ENCODE measurements at regions not wholly inside any gene's neighbourhood (a gene's known extent, or its start where the extent isn't known, plus 50 kb on each side); places are given as distances from the start of the nearest gene placed in this dataset.

GRCh38 chr16:6932871-6933385, 399.7 kb upstream of the RBFOX1 start:
- no peak for DNase-seq (ENCODE audit: low read depth)

- DNase-seq (ENCODE audit: low read depth): no peak
Measured at GRCh38 chr16:6929868-6930267, 402.8 kb upstream of the RBFOX1 start.

- no peak for DNase-seq (ENCODE audit: low read depth)
Measured at GRCh38 chr16:6926762-6927161, 405.9 kb upstream of the RBFOX1 start.

- DNase-seq (ENCODE audit: low read depth): no peak
Measured at GRCh38 chr16:6926341-6926740, 406.3 kb upstream of the RBFOX1 start.

DNA sequence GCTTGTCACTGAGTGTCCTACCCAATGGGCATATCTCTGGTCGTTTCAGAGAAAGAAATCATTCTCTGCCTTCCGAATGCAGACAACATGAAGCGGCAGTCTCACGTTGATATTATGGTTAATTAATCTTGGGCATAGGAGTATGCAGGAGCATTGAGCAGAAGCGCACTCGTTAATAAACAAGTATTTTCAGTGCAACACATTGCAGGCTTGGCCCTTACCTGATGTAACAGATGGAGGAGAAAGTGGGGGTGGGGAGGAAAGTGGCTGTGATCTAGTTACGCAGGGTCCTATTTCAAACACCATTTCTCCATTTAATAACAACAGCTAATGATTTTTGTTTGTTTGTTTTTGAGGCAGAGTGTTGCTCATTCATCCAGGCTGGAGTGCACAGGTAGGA, 414.0 kb upstream of the RBFOX1 start:
- no peak for DNase-seq (ENCODE audit: low read depth)

GRCh38 chr16:6916946-6917345, 415.7 kb upstream of the RBFOX1 start:
- no peak for DNase-seq (ENCODE audit: low read depth)

DNA sequence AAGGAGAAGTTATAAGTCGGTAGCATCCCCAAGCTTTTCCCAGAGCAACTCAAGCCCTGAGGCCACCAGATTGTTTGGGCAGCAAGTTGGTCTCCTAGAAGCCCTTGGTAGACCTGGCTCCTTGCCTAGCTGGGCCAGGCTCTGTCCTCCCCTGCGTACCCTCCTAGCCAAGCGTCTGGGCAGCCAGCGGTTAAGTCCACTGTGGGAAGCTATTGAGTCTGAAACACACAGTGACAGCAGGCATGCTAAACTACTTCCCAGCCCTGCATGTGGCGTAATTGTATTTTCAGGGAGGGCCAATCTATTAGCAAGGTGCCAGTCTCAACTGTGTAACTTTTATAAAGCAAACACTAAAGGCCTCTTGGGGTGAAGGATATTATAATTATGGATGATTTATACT, 419.1 kb upstream of the RBFOX1 start:
- DNase-seq (ENCODE audit: low read depth): no peak

- no peak for DNase-seq (ENCODE audit: low read depth)
Measured at GRCh38 chr16:6910301-6910700, 422.3 kb upstream of the RBFOX1 start.

GRCh38 chr16:6905601-6906000, 427.0 kb upstream of the RBFOX1 start:
- no peak for DNase-seq (ENCODE audit: low read depth)

- DNase-seq (ENCODE audit: low read depth): no peak
Measured at GRCh38 chr16:6903671-6904070, 429.0 kb upstream of the RBFOX1 start.

- no peak for DNase-seq (ENCODE audit: low read depth)
Measured at GRCh38 chr16:6898896-6899295, 433.7 kb upstream of the RBFOX1 start.

DNA sequence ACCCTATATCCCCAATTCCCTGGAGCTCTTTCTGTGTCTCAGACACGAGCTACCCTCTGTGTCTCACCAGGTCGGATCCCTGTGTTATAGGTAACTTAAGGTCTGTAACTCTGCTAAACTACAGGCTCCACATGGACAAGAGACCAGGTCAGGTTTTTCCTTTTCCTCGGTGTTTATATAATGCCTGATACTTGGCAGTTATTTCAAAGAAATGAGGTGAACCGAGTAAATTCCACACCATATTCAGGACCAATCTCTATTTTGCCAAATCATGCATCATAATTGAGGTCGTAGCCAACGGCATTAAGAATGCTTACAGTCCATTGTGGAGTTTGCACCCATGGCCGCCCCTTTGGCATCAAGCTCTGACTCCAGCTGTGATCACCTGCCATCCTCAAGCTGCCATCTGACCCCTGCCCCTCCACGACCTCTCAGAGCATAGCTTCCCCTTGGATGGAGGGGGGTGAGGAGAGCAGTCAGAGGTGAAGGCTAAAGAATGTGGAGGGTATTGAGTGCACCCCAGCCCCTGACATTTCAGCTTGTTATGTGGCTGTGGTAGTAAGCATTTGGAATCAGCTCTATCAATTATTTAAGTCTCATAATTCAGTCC, 434.7 kb upstream of the RBFOX1 start:
- no peak for DNase-seq (ENCODE audit: low read depth)

DNA sequence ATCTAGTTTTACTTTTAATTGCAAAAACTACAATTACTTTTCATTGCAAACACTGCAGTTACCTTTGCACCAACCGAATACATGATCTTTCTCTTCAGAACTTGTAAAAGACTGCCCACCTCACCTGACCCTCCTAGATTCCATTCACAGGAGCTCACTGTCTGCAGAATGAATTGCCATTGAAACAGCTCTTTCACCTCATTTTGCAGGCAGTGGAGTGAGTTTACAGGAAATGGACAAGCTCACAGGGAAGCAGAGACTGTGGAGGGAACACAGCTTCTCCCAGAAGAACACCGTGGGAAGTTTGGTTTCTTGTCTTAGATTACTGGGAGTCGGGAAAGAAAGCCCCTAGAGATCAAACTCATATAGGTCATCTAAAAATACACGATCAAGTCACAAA, 439.7 kb upstream of the RBFOX1 start:
- DNase-seq (ENCODE audit: low read depth): no peak

GRCh38 chr16:6891496-6891895, 441.1 kb upstream of the RBFOX1 start:
- DNase-seq (ENCODE audit: low read depth): no peak

GRCh38 chr16:6888531-6888930, 444.1 kb upstream of the RBFOX1 start:
- no peak for DNase-seq (ENCODE audit: low read depth)

DNA sequence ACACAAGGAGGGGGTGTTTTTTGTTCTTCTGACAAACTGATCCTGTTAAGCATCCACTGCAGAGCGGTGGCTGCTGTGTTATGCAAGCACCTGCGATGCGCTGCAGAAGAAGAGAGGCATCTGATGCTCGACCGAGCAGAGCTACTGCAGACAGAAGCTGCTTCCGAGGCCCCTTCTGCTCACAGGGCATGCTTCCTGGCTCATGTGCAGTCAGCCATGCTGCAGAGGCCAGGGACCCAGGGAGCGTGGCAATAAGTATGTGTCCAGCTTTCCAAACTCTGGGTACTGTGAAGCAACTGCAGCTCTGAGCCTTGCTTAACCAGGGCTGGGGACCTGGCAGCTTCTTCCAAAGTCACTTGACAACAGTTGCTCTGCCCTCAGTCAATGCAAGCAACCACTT, 448.6 kb upstream of the RBFOX1 start:
- DNase-seq (ENCODE audit: low read depth): no peak

GRCh38 chr16:6880263-6880662, 452.4 kb upstream of the RBFOX1 start:
- DNase-seq (ENCODE audit: low read depth): no peak

DNA sequence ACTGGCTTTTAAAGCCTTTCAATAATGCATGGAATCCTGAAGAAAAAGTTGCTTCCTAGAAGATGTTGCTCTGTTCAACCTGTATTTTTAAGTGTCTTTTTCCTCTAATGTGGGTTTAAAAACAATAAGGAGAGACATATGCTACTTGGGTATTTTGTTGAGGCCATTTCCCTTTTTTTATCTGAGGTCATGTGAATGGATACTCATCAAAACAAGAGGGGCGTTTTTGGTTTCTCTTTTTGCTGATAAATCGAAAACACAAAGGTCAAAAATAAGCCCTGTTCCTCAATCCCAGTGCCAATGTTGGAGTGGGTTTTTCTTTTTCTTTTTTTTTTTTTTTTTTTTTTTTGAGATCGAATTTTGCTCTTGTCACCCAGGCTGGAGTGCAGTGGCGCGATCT, 468.0 kb upstream of the RBFOX1 start:
- no peak for DNase-seq (ENCODE audit: low read depth)

DNA sequence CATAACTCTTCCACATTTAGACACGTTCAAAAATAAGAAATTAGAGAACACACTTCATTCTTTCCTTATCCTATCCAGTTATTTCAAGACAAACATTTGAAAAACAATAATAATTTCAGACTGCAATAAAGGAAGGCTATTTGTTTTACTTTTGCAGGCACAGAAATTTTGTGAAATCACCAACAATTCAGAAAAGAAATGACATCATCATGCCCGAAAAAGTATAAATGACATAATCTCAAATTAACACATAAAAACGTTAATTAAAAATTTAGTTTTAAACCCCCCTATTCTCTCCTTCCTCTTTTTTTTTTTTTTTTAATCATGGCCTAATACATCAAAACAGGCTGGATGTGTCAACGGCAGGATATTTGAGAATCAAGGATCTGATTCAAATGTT, 468.4 kb upstream of the RBFOX1 start:
- no peak for DNase-seq (ENCODE audit: low read depth)

DNA sequence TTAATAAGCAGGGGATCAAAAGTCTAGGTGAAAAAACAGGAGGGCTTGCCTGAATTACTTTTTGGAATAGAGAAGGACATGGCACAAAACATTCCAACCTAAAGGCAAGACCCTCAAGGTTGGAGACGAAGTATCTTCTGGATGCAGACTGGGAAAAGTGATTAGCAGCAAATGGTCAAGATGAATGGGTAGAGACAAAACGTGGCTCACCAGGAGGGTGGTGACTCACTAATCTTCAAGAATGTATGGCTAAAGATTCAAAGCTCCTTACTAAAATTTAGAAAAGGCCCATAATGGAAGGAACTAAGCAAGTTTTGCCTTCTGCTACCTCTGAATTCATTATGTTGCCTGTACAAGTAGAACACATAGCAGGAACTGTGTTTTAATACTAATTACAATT, 469.5 kb upstream of the RBFOX1 start:
- no peak for DNase-seq (ENCODE audit: low read depth)

DNA sequence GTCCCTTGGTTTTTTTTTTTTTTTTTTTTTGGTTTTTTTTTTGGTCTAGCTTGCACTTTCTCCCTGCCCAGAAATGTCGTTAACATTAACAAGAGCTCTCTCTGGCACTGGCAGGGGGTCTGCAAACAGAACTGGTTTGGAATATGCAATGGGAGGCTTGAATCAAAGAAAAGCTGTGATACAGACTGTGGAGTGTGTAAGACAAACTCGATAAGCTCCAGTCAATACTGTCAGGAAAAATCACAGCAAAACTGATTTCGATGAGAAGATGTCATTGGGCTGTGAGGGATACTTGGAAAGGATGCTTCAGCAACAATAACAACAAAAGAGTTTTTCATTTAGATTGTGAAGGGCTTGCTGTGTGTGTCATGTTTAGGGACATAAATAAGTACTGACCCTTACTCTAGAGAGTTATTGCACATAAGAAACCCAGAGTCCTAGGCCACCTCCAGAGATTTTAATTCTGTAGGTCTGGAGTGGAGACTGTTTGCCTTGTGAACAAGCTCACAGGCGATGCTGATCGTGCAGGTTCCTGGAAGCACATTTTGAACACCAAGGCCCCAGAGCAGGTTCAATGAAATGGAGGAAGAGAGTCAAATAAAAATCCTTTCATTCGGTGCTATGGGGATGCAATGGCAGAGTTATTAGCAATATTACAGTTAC, 470.7 kb upstream of the RBFOX1 start:
- no peak for DNase-seq (ENCODE audit: low read depth)

GRCh38 chr16:6861135-6861814, 471.4 kb upstream of the RBFOX1 start:
- DNase-seq (ENCODE audit: low read depth): no peak

DNA sequence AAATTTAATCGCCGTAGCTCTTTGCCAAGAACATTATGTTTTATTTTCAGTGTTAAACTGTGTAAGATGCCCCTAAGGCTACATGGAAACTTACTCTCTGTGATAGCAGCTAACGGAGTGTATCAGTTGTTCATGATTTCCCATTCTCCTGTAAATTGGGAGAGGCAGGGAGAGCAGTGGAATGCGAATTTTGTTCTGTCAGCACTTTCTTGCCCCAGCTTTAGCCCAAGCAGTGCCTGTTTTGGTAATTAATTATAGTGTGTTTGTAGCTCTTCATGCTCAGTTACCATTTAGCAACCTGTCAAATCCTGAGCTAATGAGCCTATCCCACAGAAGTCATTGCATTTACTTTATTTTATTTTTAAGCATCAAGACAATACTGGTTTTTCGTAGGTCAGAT, 475.1 kb upstream of the RBFOX1 start:
- no peak for DNase-seq (ENCODE audit: low read depth)

All from activated T-cell treated with anti-CD3 and anti-CD28 coated beads for 48 hours (primary cell).